DMS153 (cell line): ENCODE measurements at regions not wholly inside any gene's neighbourhood (a gene's known extent, or its start where the extent isn't known, plus 50 kb on each side); places are given as distances from the start of the nearest gene placed in this dataset.

Experiments
- DNase-seq: peaks from one replicate; lab custom pipeline; 2025; lab: John Stamatoyannopoulos, UW

GRCh38 chr18:22625406-22625805 lies 207.7 kb upstream of the CTAGE1 start:
- DNase-seq, result no peak

GRCh38 chr18:22626771-22627170 lies 209.1 kb upstream of the CTAGE1 start:
- DNase-seq, result no peak

- DNase-seq, result no peak
Measured at GRCh38 chr18:22627506-22627905, 209.8 kb upstream of the CTAGE1 start.

- DNase-seq, result no peak
Measured at GRCh38 chr18:22628795-22629510, 211.2 kb upstream of the CTAGE1 start.

GRCh38 chr18:22630980-22631379 lies 213.3 kb upstream of the CTAGE1 start:
- DNase-seq, result no peak

GRCh38 chr18:22632191-22632590 lies 214.5 kb upstream of the CTAGE1 start:
- DNase-seq, result no peak

GRCh38 chr18:22634464-22634863 lies 216.7 kb upstream of the CTAGE1 start:
- DNase-seq, result no peak

- no peak for DNase-seq
Measured at GRCh38 chr18:22637787-22638186, 220.1 kb upstream of the CTAGE1 start.

GRCh38 chr18:22639026-22639463 lies 221.3 kb upstream of the CTAGE1 start:
- no peak for DNase-seq

- DNase-seq, result no peak
Measured at GRCh38 chr18:22639561-22639960, 221.8 kb upstream of the CTAGE1 start.

GRCh38 chr18:22640281-22640842 lies 222.6 kb upstream of the CTAGE1 start:
- peak; percentile 3 for DNase-seq

GRCh38 chr18:22641958-22642357 lies 224.2 kb upstream of the CTAGE1 start:
- no peak for DNase-seq

GRCh38 chr18:22643731-22644130 lies 226.0 kb upstream of the CTAGE1 start:
- DNase-seq, result no peak

- DNase-seq, result no peak
Measured at GRCh38 chr18:22650247-22650646, 232.5 kb upstream of the CTAGE1 start.

- no peak for DNase-seq
Measured at GRCh38 chr18:22657619-22658018, 239.9 kb upstream of the CTAGE1 start.

GRCh38 chr18:22658318-22658717 lies 240.6 kb upstream of the CTAGE1 start:
- DNase-seq, result no peak

- no peak for DNase-seq
Measured at GRCh38 chr18:22663378-22663777, 245.7 kb upstream of the CTAGE1 start.

- no peak for DNase-seq
Measured at GRCh38 chr18:22666411-22666940, 248.8 kb upstream of the CTAGE1 start.

GRCh38 chr18:22667156-22667555 lies 249.4 kb upstream of the CTAGE1 start:
- no peak for DNase-seq

GRCh38 chr18:22667616-22668422 lies 250.1 kb upstream of the CTAGE1 start:
- no peak for DNase-seq

- no peak for DNase-seq
Measured at GRCh38 chr18:22668496-22668895, 250.8 kb upstream of the CTAGE1 start.

- no peak for DNase-seq
Measured at GRCh38 chr18:22670914-22671313, 253.2 kb upstream of the CTAGE1 start.
